Osteoblast (primary cell): ENCODE measurements at regions not wholly inside any gene's neighbourhood (a gene's known extent, or its start where the extent isn't known, plus 50 kb on each side); places are given as distances from the start of the nearest gene placed in this dataset.

Experiments
- DNase-seq: peaks from one replicate; pipeline ENCODE4 v3.0.0; 2011; ENCODE audit warnings: low spot score, mixed read lengths; ENCODE audit not compliant: insufficient read length; ENCODE audit errors: missing footprints
- H2AFZ ChIP-seq: 2 replicates; pipeline ENCODE4 v1.6.0; 2011; ENCODE audit warnings: mild to moderate bottlenecking, low read length
- H3K27ac ChIP-seq: 2 replicates; pipeline ENCODE4 v1.5.1; 2011; ENCODE audit warnings: mild to moderate bottlenecking, low read depth, low read length, moderate library complexity
- H3K27me3 ChIP-seq: 2 replicates; pipeline ENCODE4 v1.6.0; 2012; ENCODE audit warnings: mild to moderate bottlenecking, control low read depth, inconsistent platforms, low read length, moderate library complexity; ENCODE audit not compliant: insufficient read depth
- H3K36me3 ChIP-seq: 2 replicates; pipeline ENCODE4 v1.5.1; 2011; ENCODE audit warnings: mild to moderate bottlenecking, low read length, control low read depth, moderate library complexity; ENCODE audit not compliant: insufficient read depth
- H3K4me1 ChIP-seq: 2 replicates; pipeline ENCODE4 v1.5.1; 2011; ENCODE audit warnings: mild to moderate bottlenecking, low read length, control low read depth, moderate library complexity; ENCODE audit not compliant: insufficient read depth
- H3K4me2 ChIP-seq: 2 replicates; pipeline ENCODE4 v1.6.0; 2011; ENCODE audit warnings: mild to moderate bottlenecking, low read length; ENCODE audit not compliant: insufficient read depth
- H3K4me3 ChIP-seq: fragments of 200-600 bp; sonication (generic); 3 replicates; pipeline ENCODE4 v1.5.1; 2012; ENCODE audit warnings: mild to moderate bottlenecking, low read length, inconsistent platforms; ENCODE audit not compliant: insufficient read depth
- H3K79me2 ChIP-seq: 2 replicates; pipeline ENCODE4 v1.6.0; 2012; ENCODE audit warnings: mild to moderate bottlenecking, low read length, control low read depth, inconsistent platforms; ENCODE audit not compliant: insufficient read depth
- H3K9me3 ChIP-seq: 2 replicates; pipeline ENCODE4 v1.5.1; 2011; ENCODE audit warnings: low read depth, low read length, control low read depth
- H4K20me1 ChIP-seq: 2 replicates; pipeline ENCODE4 v1.6.0; 2012; ENCODE audit warnings: mild to moderate bottlenecking, low read length, control low read depth; ENCODE audit not compliant: insufficient read depth
- CTCF ChIP-seq: IDR thresholded peaks from 2 replicates; pipeline ENCODE4 v1.5.1; 2011; ENCODE audit warnings: mild to moderate bottlenecking, low read depth, low read length, moderate library complexity; ENCODE audit errors: extremely low read depth

GRCh38 chr13:86830046-86830445, 841.1 kb upstream of the SLITRK5 start:
- no peaks in the 10 kb centered on the region for H3K4me1 ChIP-seq
- H3K79me2 ChIP-seq = no peaks in the 10 kb centered on the region
- H3K4me3 ChIP-seq = no peak overlapping the region
- no peaks in the 10 kb centered on the region for H3K36me3 ChIP-seq
- H3K27ac ChIP-seq = no peak overlapping the region
- H3K4me2 ChIP-seq = no peak overlapping the region
- TF ChIP-seq CTCF = no peak
- no peak for DNase-seq
- no peaks in the 10 kb centered on the region for H3K9me3 ChIP-seq
- H2AFZ ChIP-seq = no peak overlapping the region
- no peaks in the 10 kb centered on the region for H3K27me3 ChIP-seq
- no peaks in the 10 kb centered on the region for H4K20me1 ChIP-seq

GRCh38 chr13:86831084-86831483, 840.1 kb upstream of the SLITRK5 start:
- DNase-seq = no peak
- no peaks in the 10 kb centered on the region for H3K4me1 ChIP-seq
- H3K79me2 ChIP-seq = no peaks in the 10 kb centered on the region
- H3K4me2 ChIP-seq = no peak overlapping the region
- no peaks in the 10 kb centered on the region for H3K27me3 ChIP-seq
- H4K20me1 ChIP-seq = no peaks in the 10 kb centered on the region
- H3K4me3 ChIP-seq = no peak overlapping the region
- H3K9me3 ChIP-seq = no peaks in the 10 kb centered on the region
- no peak overlapping the region for H3K27ac ChIP-seq
- no peak overlapping the region for H2AFZ ChIP-seq
- no peaks in the 10 kb centered on the region for H3K36me3 ChIP-seq
- TF ChIP-seq CTCF = no peak

GRCh38 chr13:86838411-86839120, 832.6 kb upstream of the SLITRK5 start:
- H3K4me3 ChIP-seq = no peak overlapping the region
- H3K27ac ChIP-seq = no peak overlapping the region
- H2AFZ ChIP-seq = no peak overlapping the region
- H4K20me1 ChIP-seq = no peaks in the 10 kb centered on the region
- H3K4me1 ChIP-seq = no peaks in the 10 kb centered on the region
- H3K79me2 ChIP-seq = no peaks in the 10 kb centered on the region
- DNase-seq = no peak
- H3K27me3 ChIP-seq = no peaks in the 10 kb centered on the region
- H3K4me2 ChIP-seq = no peak overlapping the region
- TF ChIP-seq CTCF = no peak
- no peaks in the 10 kb centered on the region for H3K36me3 ChIP-seq
- H3K9me3 ChIP-seq = peaks cover 3% of the 10 kb centered on the region

GRCh38 chr13:86839221-86839620, 832.0 kb upstream of the SLITRK5 start:
- Histone ChIP-seq H3K4me3 (no peak overlapping the region), H2AFZ (no peak overlapping the region), H3K9me3 (peaks cover 3% of the 10 kb centered on the region), H3K4me1 (no peaks in the 10 kb centered on the region), H3K4me2 (no peak overlapping the region), H4K20me1 (no peaks in the 10 kb centered on the region), H3K27me3 (no peaks in the 10 kb centered on the region), H3K27ac (no peak overlapping the region), H3K79me2 (no peaks in the 10 kb centered on the region), H3K36me3 (no peaks in the 10 kb centered on the region)
- no peak for DNase-seq
- TF ChIP-seq CTCF = no peak
